ENCODE measurements at regions not wholly inside any gene's neighbourhood (a gene's known extent, or its start where the extent isn't known, plus 50 kb on each side); places are given as distances from the start of the nearest gene placed in this dataset.

DNA sequence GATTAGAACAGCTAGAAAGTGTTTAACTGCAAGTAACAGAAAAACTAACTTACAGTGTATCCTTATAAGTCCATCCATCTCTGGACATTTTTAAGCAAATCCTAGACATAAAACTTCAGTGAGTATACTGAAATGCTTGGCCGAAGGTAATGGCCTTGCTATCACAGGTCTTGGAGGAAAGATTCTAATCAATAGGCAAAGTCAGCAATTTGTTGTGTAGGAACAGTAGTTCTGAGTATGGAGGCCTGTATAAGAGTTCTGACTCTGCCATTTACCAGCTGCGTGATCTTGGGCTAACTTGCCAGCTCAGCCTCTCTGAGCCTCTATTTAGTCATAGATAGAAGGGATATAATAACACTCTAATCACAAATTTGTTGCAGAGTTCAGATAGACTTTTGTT lies 328.1 kb downstream of the IL20RB start:
- Mint-ChIP-seq H3K27ac (no peak overlapping the region), H3K9me3 (peaks cover 36% of the 10 kb centered on the region), H3K4me3 (no peak overlapping the region), H3K36me3 (ENCODE audit: low read depth) (no peaks in the 10 kb centered on the region), H3K4me1 (ENCODE audit: low read depth) (no peaks in the 10 kb centered on the region), H3K27me3 (ENCODE audit: insufficient read depth) (no peaks in the 10 kb centered on the region; the same call in 1 of the 2 replicates)
- no peak for DNase-seq
- TF ChIP-seq, protein P1, sequence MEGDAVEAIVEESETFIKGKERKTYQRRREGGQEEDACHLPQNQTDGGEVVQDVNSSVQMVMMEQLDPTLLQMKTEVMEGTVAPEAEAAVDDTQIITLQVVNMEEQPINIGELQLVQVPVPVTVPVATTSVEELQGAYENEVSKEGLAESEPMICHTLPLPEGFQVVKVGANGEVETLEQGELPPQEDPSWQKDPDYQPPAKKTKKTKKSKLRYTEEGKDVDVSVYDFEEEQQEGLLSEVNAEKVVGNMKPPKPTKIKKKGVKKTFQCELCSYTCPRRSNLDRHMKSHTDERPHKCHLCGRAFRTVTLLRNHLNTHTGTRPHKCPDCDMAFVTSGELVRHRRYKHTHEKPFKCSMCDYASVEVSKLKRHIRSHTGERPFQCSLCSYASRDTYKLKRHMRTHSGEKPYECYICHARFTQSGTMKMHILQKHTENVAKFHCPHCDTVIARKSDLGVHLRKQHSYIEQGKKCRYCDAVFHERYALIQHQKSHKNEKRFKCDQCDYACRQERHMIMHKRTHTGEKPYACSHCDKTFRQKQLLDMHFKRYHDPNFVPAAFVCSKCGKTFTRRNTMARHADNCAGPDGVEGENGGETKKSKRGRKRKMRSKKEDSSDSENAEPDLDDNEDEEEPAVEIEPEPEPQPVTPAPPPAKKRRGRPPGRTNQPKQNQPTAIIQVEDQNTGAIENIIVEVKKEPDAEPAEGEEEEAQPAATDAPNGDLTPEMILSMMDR (IDR thresholded peaks at IDR 0.05): no peak

GRCh38 chr3:137293086-137293485 lies 335.3 kb downstream of the IL20RB start:
- Mint-ChIP-seq H3K27ac (no peak overlapping the region), H3K36me3 (ENCODE audit: low read depth) (no peaks in the 10 kb centered on the region), H3K4me3 (no peak overlapping the region), H3K9me3 (peaks cover 38% of the 10 kb centered on the region), H3K4me1 (ENCODE audit: low read depth) (no peaks in the 10 kb centered on the region), H3K27me3 (ENCODE audit: insufficient read depth) (no peaks in the 10 kb centered on the region)
- TF ChIP-seq, protein P1 (IDR thresholded peaks at IDR 0.05): no peak
- DNase-seq: no peak

- no peak overlapping the region for H3K27ac Mint-ChIP-seq
- no peak for DNase-seq
- TF ChIP-seq, protein P1 (IDR thresholded peaks at IDR 0.05): no peak
- H3K4me1 Mint-ChIP-seq (ENCODE audit: low read depth): no peaks in the 10 kb centered on the region
- H3K36me3 Mint-ChIP-seq (ENCODE audit: low read depth): no peaks in the 10 kb centered on the region
- no peaks in the 10 kb centered on the region for H3K27me3 Mint-ChIP-seq (ENCODE audit: insufficient read depth)
- peaks cover 33% of the 10 kb centered on the region for H3K9me3 Mint-ChIP-seq
- H3K4me3 Mint-ChIP-seq: no peak overlapping the region
These were observed 336.4 kb downstream of the IL20RB start for GRCh38 chr3:137294139-137294538.

DNA sequence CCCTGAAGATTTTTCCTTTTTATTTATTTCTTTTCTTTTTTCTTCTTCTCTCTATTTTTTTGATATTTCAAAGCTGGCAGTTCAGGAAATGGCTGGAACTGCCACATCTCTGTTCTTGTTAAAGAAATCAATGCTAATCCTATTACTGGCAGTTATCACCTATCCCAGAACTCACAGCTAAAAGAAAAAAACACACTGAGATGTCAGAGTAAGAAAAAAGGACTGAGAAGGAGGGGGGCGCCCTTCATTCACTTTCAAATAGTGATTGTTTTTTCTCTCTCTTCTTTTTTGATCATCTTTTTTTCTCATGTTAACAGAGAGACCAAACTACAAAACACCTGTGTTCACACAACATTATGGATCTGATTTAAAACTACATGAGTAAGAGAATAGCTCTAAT lies 337.1 kb downstream of the IL20RB start:
- H3K9me3 Mint-ChIP-seq: peaks cover 32% of the 10 kb centered on the region
- TF ChIP-seq, protein P1 (IDR thresholded peaks at IDR 0.05): no peak

DNA sequence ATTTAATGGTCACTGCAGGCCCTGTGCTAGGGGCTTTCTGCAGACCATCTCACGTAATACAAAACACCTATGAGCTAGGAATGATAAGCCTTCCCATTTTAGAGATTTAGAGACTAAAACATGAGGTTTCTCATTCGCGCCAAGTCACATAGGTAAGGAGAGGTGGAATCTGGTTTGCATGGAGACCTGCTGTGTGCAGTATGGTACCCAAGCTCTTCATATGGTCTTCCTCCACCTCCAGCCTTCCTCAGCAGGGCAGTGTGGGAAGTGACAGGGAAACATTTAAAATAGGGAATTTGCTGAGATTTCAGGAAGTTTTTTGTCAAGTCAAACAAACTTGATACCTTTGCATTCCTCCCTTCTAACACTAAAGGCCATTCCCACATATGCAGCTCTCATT lies 337.6 kb downstream of the IL20RB start:
- no peak overlapping the region for H3K27ac Mint-ChIP-seq
- DNase-seq: no peak
- TF ChIP-seq, protein P1 (IDR thresholded peaks at IDR 0.05): no peak
- no peak overlapping the region for H3K4me3 Mint-ChIP-seq
- no peaks in the 10 kb centered on the region for H3K27me3 Mint-ChIP-seq (ENCODE audit: insufficient read depth)
- no peaks in the 10 kb centered on the region for H3K4me1 Mint-ChIP-seq (ENCODE audit: low read depth)
- H3K9me3 Mint-ChIP-seq: peaks cover 35% of the 10 kb centered on the region
- H3K36me3 Mint-ChIP-seq (ENCODE audit: low read depth): no peaks in the 10 kb centered on the region

More for the DNA sequence above, 337.1 kb downstream of the IL20RB start:
- Mint-ChIP-seq H3K4me3 (no peak overlapping the region), H3K27me3 (ENCODE audit: insufficient read depth) (no peaks in the 10 kb centered on the region), H3K27ac (no peak overlapping the region), H3K36me3 (ENCODE audit: low read depth) (no peaks in the 10 kb centered on the region), H3K4me1 (ENCODE audit: low read depth) (no peaks in the 10 kb centered on the region)
- DNase-seq: no peak

DNA sequence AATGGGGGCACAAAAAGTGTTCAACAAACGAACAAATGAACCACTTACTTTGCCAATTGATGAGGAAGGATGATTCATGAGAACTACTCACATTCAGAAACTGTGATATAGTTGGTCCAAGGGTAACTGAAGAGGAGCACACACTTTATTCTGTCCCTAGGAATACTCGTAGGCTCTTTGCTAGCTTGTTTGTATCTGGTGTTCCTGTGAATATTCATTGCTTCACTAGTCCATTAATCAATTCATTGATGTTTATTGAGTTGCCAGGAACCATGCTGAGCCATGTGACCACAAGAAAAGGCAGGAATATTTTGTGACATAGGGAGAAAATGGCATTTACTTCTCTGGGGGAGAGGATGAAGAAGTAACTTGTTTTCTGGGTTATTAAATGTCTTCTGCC lies 338.3 kb downstream of the IL20RB start:
- no peaks in the 10 kb centered on the region for H3K36me3 Mint-ChIP-seq (ENCODE audit: low read depth)
- TF ChIP-seq, protein P1 (IDR thresholded peaks at IDR 0.05): no peak
- H3K27ac Mint-ChIP-seq: no peak overlapping the region
- H3K9me3 Mint-ChIP-seq: peaks cover 34% of the 10 kb centered on the region
- no peak overlapping the region for H3K4me3 Mint-ChIP-seq
- no peaks in the 10 kb centered on the region for H3K27me3 Mint-ChIP-seq (ENCODE audit: insufficient read depth)
- DNase-seq: no peak
- H3K4me1 Mint-ChIP-seq (ENCODE audit: low read depth): no peaks in the 10 kb centered on the region

Data from HFFc6 (cell line).